ENCODE measurements at regions not wholly inside any gene's neighbourhood (a gene's known extent, or its start where the extent isn't known, plus 50 kb on each side); places are given as distances from the start of the nearest gene placed in this dataset.

DNA sequence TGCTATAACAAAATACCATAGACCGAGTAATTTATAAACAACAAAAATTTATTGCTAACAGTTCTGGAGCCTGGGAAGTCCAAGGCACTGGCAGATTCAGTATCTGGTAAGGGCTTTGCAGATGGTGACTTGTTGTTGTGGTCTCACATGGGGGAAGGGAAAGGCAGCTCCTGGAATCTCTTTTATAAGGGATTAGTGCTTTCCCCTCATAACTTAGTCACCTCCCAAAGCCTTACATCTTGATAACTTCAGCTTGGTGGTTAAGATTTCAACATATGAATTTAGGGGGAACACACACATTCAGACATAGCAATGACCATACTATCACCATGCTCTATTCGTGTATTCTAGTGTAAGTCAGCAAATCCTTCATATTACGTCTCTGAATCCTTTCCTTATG lies 447.6 kb upstream of the TCF4 start:
- Histone ChIP-seq H3K9ac (ENCODE audit: low read length) (no peak overlapping the region), H3K27ac (ENCODE audit: low read depth, low read length) (no peak overlapping the region), H3K79me2 (ENCODE audit: insufficient read depth, low read length) (no peaks in the 10 kb centered on the region), H3K36me3 (ENCODE audit: low read length) (no peaks in the 10 kb centered on the region), H3K9me2 (replicated peaks; ENCODE audit: insufficient read depth, low read length) (0 out of 2 replicates have a peak, but pooled peaks cover 3% of the 10 kb centered on the region), H2AFZ (ENCODE audit: low read depth, low read length, severe bottlenecking) (no peak overlapping the region), H3K4me3 (ENCODE audit: insufficient read depth, low read length, poor library complexity, severe bottlenecking) (no peak overlapping the region), H4K20me1 (ENCODE audit: low read depth, low read length) (no peaks in the 10 kb centered on the region), H3K4me2 (ENCODE audit: low read depth, low read length, poor library complexity, severe bottlenecking) (no peak overlapping the region), H3K9me3 (ENCODE audit: insufficient read depth, low read length) (no peaks in the 10 kb centered on the region), H3K27me3 (ENCODE audit: low read length) (no peaks in the 10 kb centered on the region), H3F3A (ENCODE audit: insufficient read depth) (no peaks in the 10 kb centered on the region)
- TF ChIP-seq, protein P1, sequence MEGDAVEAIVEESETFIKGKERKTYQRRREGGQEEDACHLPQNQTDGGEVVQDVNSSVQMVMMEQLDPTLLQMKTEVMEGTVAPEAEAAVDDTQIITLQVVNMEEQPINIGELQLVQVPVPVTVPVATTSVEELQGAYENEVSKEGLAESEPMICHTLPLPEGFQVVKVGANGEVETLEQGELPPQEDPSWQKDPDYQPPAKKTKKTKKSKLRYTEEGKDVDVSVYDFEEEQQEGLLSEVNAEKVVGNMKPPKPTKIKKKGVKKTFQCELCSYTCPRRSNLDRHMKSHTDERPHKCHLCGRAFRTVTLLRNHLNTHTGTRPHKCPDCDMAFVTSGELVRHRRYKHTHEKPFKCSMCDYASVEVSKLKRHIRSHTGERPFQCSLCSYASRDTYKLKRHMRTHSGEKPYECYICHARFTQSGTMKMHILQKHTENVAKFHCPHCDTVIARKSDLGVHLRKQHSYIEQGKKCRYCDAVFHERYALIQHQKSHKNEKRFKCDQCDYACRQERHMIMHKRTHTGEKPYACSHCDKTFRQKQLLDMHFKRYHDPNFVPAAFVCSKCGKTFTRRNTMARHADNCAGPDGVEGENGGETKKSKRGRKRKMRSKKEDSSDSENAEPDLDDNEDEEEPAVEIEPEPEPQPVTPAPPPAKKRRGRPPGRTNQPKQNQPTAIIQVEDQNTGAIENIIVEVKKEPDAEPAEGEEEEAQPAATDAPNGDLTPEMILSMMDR (IDR thresholded peaks at IDR 0.05; ENCODE audit: insufficient read depth, low read length, poor library complexity, severe bottlenecking) = no peak
- TF ChIP-seq EZH2phosphoT487 (conservative IDR thresholded peaks at IDR 0.05; ENCODE audit: low read length) = no peak

DNA sequence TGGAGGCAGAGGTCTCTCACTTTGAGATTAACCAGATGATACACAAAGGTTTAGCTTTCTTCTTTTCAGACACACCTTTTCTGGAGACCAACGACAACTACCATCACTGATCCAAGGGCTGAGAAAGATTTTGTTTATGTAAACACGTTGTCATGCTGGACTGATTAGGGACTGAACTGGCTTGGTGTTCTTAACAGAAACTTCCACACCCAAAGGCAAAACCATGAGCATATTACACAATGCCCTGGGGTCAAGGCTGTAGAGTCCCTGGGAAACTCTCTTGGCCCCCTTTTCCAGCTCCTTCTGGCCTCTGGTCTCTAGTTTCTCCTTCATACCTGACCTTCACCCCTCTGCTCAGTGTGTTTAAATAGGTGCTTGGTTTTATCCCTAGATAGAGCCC lies 447.0 kb upstream of the TCF4 start:
- H3K9ac ChIP-seq (ENCODE audit: low read length) = no peak overlapping the region
- H3K27me3 ChIP-seq (ENCODE audit: low read length) = no peaks in the 10 kb centered on the region
- H2AFZ ChIP-seq (ENCODE audit: low read depth, low read length, severe bottlenecking) = no peak overlapping the region
- no peak overlapping the region for H3K4me3 ChIP-seq (ENCODE audit: insufficient read depth, low read length, poor library complexity, severe bottlenecking)
- no peaks in the 10 kb centered on the region for H3K36me3 ChIP-seq (ENCODE audit: low read length)
- no peaks in the 10 kb centered on the region for H3F3A ChIP-seq (ENCODE audit: insufficient read depth)
- no peak for TF ChIP-seq EZH2phosphoT487 (conservative IDR thresholded peaks at IDR 0.05; ENCODE audit: low read length)
- TF ChIP-seq, protein P1 (IDR thresholded peaks at IDR 0.05; ENCODE audit: insufficient read depth, low read length, poor library complexity, severe bottlenecking) = no peak
- no peaks in the 10 kb centered on the region for H3K79me2 ChIP-seq (ENCODE audit: insufficient read depth, low read length)
- no peaks in the 10 kb centered on the region for H4K20me1 ChIP-seq (ENCODE audit: low read depth, low read length)
- no peaks in the 10 kb centered on the region for H3K9me3 ChIP-seq (ENCODE audit: insufficient read depth, low read length)
- H3K9me2 ChIP-seq (replicated peaks; ENCODE audit: insufficient read depth, low read length) = 0 out of 2 replicates have a peak, but pooled peaks cover 3% of the 10 kb centered on the region
- no peak overlapping the region for H3K27ac ChIP-seq (ENCODE audit: low read depth, low read length)
- no peak overlapping the region for H3K4me2 ChIP-seq (ENCODE audit: low read depth, low read length, poor library complexity, severe bottlenecking)

DNA sequence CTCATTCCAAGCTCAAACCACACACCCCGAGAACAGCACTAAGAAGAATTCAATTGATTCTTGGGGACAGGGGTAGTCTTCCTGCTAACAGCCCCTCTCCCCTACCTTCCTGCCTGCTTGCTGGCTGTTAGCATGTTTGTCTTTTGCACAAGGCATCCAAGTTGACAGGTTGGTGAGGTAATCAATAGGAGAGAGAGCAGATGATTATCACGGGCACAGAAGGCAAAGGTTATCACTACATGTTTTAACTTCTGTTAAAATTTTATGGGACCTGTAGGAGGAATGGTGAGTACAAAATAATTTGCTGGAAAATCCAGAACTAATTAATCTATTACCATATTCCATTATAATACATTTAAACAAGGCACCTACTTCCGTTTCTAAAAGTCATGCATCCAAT lies 442.1 kb upstream of the TCF4 start:
- H3K4me3 ChIP-seq (ENCODE audit: insufficient read depth, low read length, poor library complexity, severe bottlenecking) = no peak overlapping the region
- no peaks in the 10 kb centered on the region for H3K27me3 ChIP-seq (ENCODE audit: low read length)
- no peak for TF ChIP-seq EZH2phosphoT487 (conservative IDR thresholded peaks at IDR 0.05; ENCODE audit: low read length)
- TF ChIP-seq, protein P1 (IDR thresholded peaks at IDR 0.05; ENCODE audit: insufficient read depth, low read length, poor library complexity, severe bottlenecking) = no peak
- no peaks in the 10 kb centered on the region for H3K36me3 ChIP-seq (ENCODE audit: low read length)
- H3K9me3 ChIP-seq (ENCODE audit: insufficient read depth, low read length) = no peaks in the 10 kb centered on the region
- H3K27ac ChIP-seq (ENCODE audit: low read depth, low read length) = no peak overlapping the region
- H3F3A ChIP-seq (ENCODE audit: insufficient read depth) = no peaks in the 10 kb centered on the region
- H3K9ac ChIP-seq (ENCODE audit: low read length) = no peak overlapping the region
- no peak overlapping the region for H3K4me2 ChIP-seq (ENCODE audit: low read depth, low read length, poor library complexity, severe bottlenecking)
- H2AFZ ChIP-seq (ENCODE audit: low read depth, low read length, severe bottlenecking) = no peak overlapping the region
- no peaks in the 10 kb centered on the region for H4K20me1 ChIP-seq (ENCODE audit: low read depth, low read length)
- no peaks in the 10 kb centered on the region for H3K79me2 ChIP-seq (ENCODE audit: insufficient read depth, low read length)
- no peaks in the 10 kb centered on the region for H3K9me2 ChIP-seq (replicated peaks; ENCODE audit: insufficient read depth, low read length)

All from SU-DHL-6 (cell line).